ENCODE measurements at regions not wholly inside any gene's neighbourhood (a gene's known extent, or its start where the extent isn't known, plus 50 kb on each side); places are given as distances from the start of the nearest gene placed in this dataset.
"Not testable (repeated sequence)": the region's sequence is repeated elsewhere in the genome, so short reads cannot be mapped to it uniquely, and the experiment has no call there.

- not testable (repeated sequence) for TF ChIP-seq CTCF (conservative IDR thresholded peaks at IDR 0.05; ENCODE audit: low read depth, low read length); EZH2 (IDR thresholded peaks at IDR 0.05; ENCODE audit: borderline replicate concordance, low read depth, low read length, poor library complexity, severe bottlenecking)
Observed at GRCh38 chr2:208784774-208785173, 378.2 kb downstream of the PTH2R start.

Measured in A673 (cell line).